Endothelial cell of umbilical vein (primary cell): ENCODE measurements at regions not wholly inside any gene's neighbourhood (a gene's known extent, or its start where the extent isn't known, plus 50 kb on each side); places are given as distances from the start of the nearest gene placed in this dataset.

Experiments
- BruUV-seq: library from RNA; stranded (reverse); fragments of 400-500 nt; replicated peaks from 2 replicates; lab custom pipeline; 2021; lab: Mats Ljungman, UMichigan
- CTCF ChIA-PET: fragments of 300-600, 350-600 bp; sonication (Branson Sonifier 250); formaldehyde crosslinking; loops from one replicate; lab custom pipeline; 2021; ENCODE audit warnings: antibody characterized with exemption, inconsistent platforms; lab: Charles Lee
- POLR2A ChIA-PET: fragments of 300-600, 350-600 bp; sonication (Branson Sonifier 250); formaldehyde crosslinking; loops from one replicate; lab custom pipeline; 2021; ENCODE audit warnings: antibody characterized with exemption, inconsistent platforms; lab: Charles Lee
- DNase-seq: peaks from one replicate; pipeline ENCODE4 v3.0.0-alpha.2; 2011; ENCODE audit warnings: low read depth, low spot score
- FAIRE-seq: peaks from 2 replicates; lab custom pipeline; 2011; peaks lifted over from hg19 to GRCh38; lab: Jason Lieb, UNC
- H2AFZ ChIP-seq: 2 replicates; pipeline ENCODE4 v1.6.0; 2012; ENCODE audit warnings: low read depth, low read length, control low read depth, inconsistent platforms
- H3K27ac ChIP-seq: 2 replicates; pipeline ENCODE4 v1.5.1; 2011; ENCODE audit warnings: low read depth, mild to moderate bottlenecking, control low read depth, low read length, moderate library complexity; ENCODE audit not compliant: insufficient read depth
- H3K27me3 ChIP-seq, 2 experiments: 2 replicates each; pipeline versions ENCODE4 v1.6.0 to v1.6.1; 2011; ENCODE audit warnings: low read length in 2 of 2, mixed read lengths in 1 of 2; ENCODE audit not compliant: control insufficient read depth in 2 of 2, insufficient read depth in 2 of 2
- H3K36me3 ChIP-seq, 2 experiments: 2 replicates in 1 of 2; 3 replicates in 1 of 2; pipeline ENCODE4 v1.5.1; 2011; ENCODE audit warnings: low read length in 2 of 2, mild to moderate bottlenecking in 1 of 2, moderate library complexity in 1 of 2; ENCODE audit not compliant: control insufficient read depth in 2 of 2, insufficient read depth in 2 of 2; ENCODE audit errors: extremely low read depth in 1 of 2
- H3K4me1 ChIP-seq: 3 replicates; pipeline ENCODE4 v1.5.1; 2011; ENCODE audit warnings: mild to moderate bottlenecking, low read length; ENCODE audit not compliant: control insufficient read depth, insufficient read depth; ENCODE audit errors: extremely low read depth
- H3K4me2 ChIP-seq: 2 replicates; pipeline ENCODE4 v1.6.1; 2011; ENCODE audit warnings: low read length, control low read depth, mixed read lengths; ENCODE audit not compliant: insufficient read depth
- H3K4me3 ChIP-seq, 3 experiments: fragments of 200-600 bp in 1 of 3; sonication (generic), shearing (Covaris generic) in 1 of 3; replicated peaks in 1 of 3; 2 replicates each; pipeline ENCODE4 v1.5.1; 2011 to 2016; ENCODE audit warnings: control low read depth in 3 of 3, low read length in 3 of 3, mild to moderate bottlenecking in 2 of 3, inconsistent platforms in 1 of 3, low read depth in 1 of 3, moderate library complexity in 1 of 3; ENCODE audit not compliant: insufficient read depth in 1 of 3
- H3K79me2 ChIP-seq: 2 replicates; pipeline ENCODE4 v1.6.0; 2012; ENCODE audit warnings: low read length, inconsistent platforms; ENCODE audit not compliant: control insufficient read depth, insufficient read depth
- H3K9ac ChIP-seq: replicated peaks from 2 replicates; pipeline ENCODE3; 2011; ENCODE audit warnings: low read length, control low read depth; ENCODE audit not compliant: insufficient read depth; ENCODE audit errors: extremely low read depth
- H3K9me1 ChIP-seq: replicated peaks from 3 replicates; pipeline ENCODE4 v1.6.0; 2011; ENCODE audit warnings: mild to moderate bottlenecking, low read length; ENCODE audit not compliant: control insufficient read depth, insufficient read depth; ENCODE audit errors: extremely low read depth
- H3K9me3 ChIP-seq: replicated peaks from 2 replicates; pipeline ENCODE4 v1.5.1; 2012; ENCODE audit warnings: low read length, inconsistent platforms; ENCODE audit not compliant: control insufficient read depth, insufficient read depth
- H4K20me1 ChIP-seq: replicated peaks from 2 replicates; pipeline ENCODE3; 2011; ENCODE audit warnings: mild to moderate bottlenecking, low read length; ENCODE audit not compliant: control insufficient read depth, insufficient read depth; ENCODE audit errors: extremely low read depth
- EZH2 ChIP-seq: IDR thresholded peaks from 2 replicates; pipeline ENCODE4 v1.6.1; 2012; ENCODE audit warnings: borderline replicate concordance, low read depth, mild to moderate bottlenecking, moderate library complexity, low read length, inconsistent platforms; ENCODE audit not compliant: severe bottlenecking
- FOS ChIP-seq: IDR thresholded peaks from 2 replicates; pipeline ENCODE4 v1.6.1; 2011; ENCODE audit warnings: mild to moderate bottlenecking, low read length, moderate library complexity, borderline replicate concordance; ENCODE audit not compliant: insufficient read depth
- GATA2 ChIP-seq: IDR thresholded peaks from 2 replicates; pipeline ENCODE4 v1.7.0; 2011; ENCODE audit warnings: low read depth, mild to moderate bottlenecking, moderate library complexity, mixed read lengths, low read length; ENCODE audit not compliant: insufficient read length, insufficient read depth
- JUN ChIP-seq: IDR thresholded peaks from 2 replicates; pipeline ENCODE4 v1.6.1; 2011; ENCODE audit warnings: borderline replicate concordance, low read depth; ENCODE audit not compliant: insufficient read length, insufficient read depth
- MYC ChIP-seq: IDR thresholded peaks from one replicate; pipeline ENCODE4 v1.6.1; 2011; ENCODE audit warnings: mild to moderate bottlenecking, low read depth, low read length
- POLR2AphosphoS5 ChIP-seq: IDR thresholded peaks from 2 replicates; pipeline ENCODE4 v1.6.1; 2012; ENCODE audit warnings: low read depth, mild to moderate bottlenecking, control low read depth, low read length, moderate library complexity; ENCODE audit not compliant: insufficient read depth
- dilution Hi-C: fragments of 300-500 bp; cut with MboI; formaldehyde crosslinking; loops from one replicate; pipeline ENCODE4 v1.15.0; 2019; ENCODE audit warnings: low sequenced_read_pairs; ENCODE audit not compliant: extremely low pct_ligation_motif_present
- intact Hi-C: fragments of 100-400 bp; cut with micrococcal nuclease; formaldehyde crosslinking; loops from one replicate; pipeline ENCODE4 v1.10.0; 2022
- TF ChIP-seq, protein P1 (sequence below): IDR thresholded peaks from 2 replicates; pipeline ENCODE4 v1.6.1; 2011; ENCODE audit not compliant: insufficient read depth, insufficient read length
- TF ChIP-seq, protein P2 (sequence below), 2 donors: IDR thresholded peaks; 1 replicate in 1 of 2; 2 replicates in 1 of 2; pipeline ENCODE4 v1.5.1; 2011; ENCODE audit warnings: low read length in 2 of 2, mild to moderate bottlenecking in 2 of 2, moderate library complexity in 2 of 2, control low read depth in 1 of 2, inconsistent platforms in 1 of 2, low read depth in 1 of 2; ENCODE audit not compliant: insufficient read depth in 1 of 2; ENCODE audit errors: extremely low read depth in 1 of 2

DNA sequence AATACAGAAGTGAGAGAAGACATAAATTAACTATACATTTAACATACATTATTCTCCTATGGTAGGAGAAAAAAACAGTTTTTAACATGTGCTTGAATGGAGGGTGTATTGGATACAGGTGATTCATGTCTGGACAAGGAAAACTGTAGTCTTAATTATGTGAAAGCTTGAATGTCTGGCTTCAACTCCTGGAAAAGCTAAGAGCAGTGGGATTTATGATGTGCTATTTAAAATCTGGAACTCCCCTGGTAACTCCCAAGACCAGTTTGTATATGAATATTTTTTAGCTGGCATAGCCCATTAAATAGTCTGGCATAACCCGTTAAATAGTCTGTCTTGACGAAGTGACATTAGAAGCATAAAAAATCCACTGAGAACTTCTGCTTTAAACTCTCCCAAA is 410.0 kb upstream of the PTCHD4 start:
- TF ChIP-seq POLR2AphosphoS5 (no peak), FOS (no peak), JUN (no peak), MYC (no peak), GATA2 (no peak), EZH2 (no peak)
- TF ChIP-seq, protein P1, sequence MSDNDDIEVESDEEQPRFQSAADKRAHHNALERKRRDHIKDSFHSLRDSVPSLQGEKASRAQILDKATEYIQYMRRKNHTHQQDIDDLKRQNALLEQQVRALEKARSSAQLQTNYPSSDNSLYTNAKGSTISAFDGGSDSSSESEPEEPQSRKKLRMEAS = no peak
- TF ChIP-seq, protein P2, sequence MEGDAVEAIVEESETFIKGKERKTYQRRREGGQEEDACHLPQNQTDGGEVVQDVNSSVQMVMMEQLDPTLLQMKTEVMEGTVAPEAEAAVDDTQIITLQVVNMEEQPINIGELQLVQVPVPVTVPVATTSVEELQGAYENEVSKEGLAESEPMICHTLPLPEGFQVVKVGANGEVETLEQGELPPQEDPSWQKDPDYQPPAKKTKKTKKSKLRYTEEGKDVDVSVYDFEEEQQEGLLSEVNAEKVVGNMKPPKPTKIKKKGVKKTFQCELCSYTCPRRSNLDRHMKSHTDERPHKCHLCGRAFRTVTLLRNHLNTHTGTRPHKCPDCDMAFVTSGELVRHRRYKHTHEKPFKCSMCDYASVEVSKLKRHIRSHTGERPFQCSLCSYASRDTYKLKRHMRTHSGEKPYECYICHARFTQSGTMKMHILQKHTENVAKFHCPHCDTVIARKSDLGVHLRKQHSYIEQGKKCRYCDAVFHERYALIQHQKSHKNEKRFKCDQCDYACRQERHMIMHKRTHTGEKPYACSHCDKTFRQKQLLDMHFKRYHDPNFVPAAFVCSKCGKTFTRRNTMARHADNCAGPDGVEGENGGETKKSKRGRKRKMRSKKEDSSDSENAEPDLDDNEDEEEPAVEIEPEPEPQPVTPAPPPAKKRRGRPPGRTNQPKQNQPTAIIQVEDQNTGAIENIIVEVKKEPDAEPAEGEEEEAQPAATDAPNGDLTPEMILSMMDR (IDR thresholded peaks at IDR 0.05; ENCODE audit: extremely low read depth in 1 of 2, insufficient read depth in 1 of 2, low read depth in 1 of 2, low read length in 2 of 2) = no peak
- dilution Hi-C loops = no loop called here
- Histone ChIP-seq H3K36me3 (no peaks in the 10 kb centered on the region), H3K4me2 (no peak overlapping the region), H3K27me3 (no peaks in the 10 kb centered on the region), H3K79me2 (no peaks in the 10 kb centered on the region), H2AFZ (no peak overlapping the region), H3K9ac (no peak overlapping the region), H3K4me1 (no peaks in the 10 kb centered on the region), H3K9me1 (no peaks in the 10 kb centered on the region), H4K20me1 (no peaks in the 10 kb centered on the region), H3K27ac (no peak overlapping the region), H3K4me3 (no peak overlapping the region), H3K9me3 (no peaks in the 10 kb centered on the region)
- POLR2A ChIA-PET = no interaction called here
- DNase-seq (no peak), FAIRE-seq (no peak)
- intact Hi-C loops = no loop called here
- CTCF ChIA-PET = no interaction called here
- BruUV-seq = no TSS peak
